EH (cell line): ENCODE measurements at regions not wholly inside any gene's neighbourhood (a gene's known extent, or its start where the extent isn't known, plus 50 kb on each side); places are given as distances from the start of the nearest gene placed in this dataset.

ENCODE experiments used
- DNase-seq: peaks from one replicate; pipeline ENCODE4 v3.0.0-alpha.2; 2015; ENCODE audit warnings: low read depth

DNA sequence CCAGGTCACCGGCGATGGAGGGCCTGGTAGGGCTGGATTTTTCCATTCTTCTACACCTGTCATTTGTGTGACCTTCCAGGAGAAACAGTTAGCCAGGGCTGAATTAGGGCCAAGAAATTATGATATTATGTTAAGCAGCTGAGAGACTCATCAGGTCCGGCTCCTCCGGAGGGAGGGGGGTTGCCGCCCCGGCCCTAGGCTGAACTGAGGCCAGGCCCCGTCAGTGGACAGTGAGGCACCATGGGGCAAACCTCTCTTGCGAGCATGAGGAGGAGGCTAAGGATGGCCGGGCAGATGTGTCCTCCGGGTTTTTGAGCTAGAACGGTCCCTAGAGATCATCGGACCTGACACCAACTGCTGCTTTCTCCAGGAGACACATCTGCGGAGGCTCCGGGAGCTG lies 150.1 kb downstream of the SOX11 start:
- no peak for DNase-seq

DNA sequence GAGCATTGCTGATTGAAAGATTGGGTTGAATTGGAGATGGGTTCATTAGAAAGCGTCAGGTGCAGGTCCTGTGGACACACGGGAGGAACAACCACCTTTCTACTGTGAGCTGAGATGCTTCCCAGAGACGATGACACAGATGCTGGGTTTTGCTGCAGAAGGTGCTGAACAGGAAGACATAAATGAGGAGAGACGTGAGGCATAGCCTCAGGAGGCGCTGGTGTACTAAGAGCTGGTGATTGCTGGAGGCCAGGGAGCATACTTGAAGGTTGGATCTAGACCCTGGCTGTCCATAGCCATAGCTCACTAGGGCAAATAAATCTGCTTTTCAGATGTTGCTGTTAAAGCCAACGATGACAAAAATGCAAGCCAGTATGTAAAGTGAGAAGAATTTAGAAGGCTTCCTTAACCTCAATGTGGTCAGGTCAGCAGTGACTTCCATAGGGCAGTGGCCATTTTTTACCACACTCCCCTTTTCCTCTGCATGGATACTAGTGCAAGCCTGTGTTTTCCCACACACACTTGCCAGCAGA lies 153.7 kb downstream of the SOX11 start:
- DNase-seq: no peak

DNA sequence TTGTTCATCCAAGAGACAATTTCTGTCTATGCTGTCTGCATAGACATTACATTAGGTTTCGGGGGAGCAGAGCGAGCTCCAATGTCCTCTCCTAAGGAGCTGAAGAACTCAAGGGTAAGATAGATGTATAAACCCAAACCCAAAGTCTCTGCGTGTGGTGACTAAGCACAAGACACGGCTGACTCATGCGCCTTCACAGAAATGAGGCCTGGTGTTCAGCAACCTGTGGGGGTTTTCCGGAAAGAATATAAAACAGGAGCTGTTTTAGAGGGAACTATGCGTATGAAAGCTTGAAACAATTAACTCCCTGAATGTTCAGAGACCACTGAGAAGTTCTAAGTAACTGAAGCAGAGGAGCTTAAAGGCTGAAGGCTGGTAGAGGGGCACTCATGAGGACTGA lies 154.7 kb downstream of the SOX11 start:
- DNase-seq: no peak

DNA sequence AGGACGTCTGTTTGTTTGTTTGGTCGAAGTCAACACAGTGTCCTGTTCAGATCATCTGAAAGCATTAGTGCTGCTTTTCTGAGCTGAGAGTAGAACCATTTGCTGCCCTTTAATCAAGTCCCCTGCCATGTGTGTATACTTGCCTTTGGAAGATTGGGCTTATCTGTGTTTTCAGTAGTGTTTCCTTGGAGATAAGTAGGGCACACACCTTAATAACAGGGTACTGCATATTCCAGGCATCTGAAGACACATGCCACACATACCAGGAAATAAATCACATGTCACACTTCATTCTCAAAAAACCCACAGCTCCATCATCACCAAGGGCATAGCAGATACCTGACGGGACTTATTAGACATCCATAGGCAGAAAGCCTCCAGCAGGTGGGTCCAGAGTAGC lies 157.4 kb downstream of the SOX11 start:
- DNase-seq: no peak

DNA sequence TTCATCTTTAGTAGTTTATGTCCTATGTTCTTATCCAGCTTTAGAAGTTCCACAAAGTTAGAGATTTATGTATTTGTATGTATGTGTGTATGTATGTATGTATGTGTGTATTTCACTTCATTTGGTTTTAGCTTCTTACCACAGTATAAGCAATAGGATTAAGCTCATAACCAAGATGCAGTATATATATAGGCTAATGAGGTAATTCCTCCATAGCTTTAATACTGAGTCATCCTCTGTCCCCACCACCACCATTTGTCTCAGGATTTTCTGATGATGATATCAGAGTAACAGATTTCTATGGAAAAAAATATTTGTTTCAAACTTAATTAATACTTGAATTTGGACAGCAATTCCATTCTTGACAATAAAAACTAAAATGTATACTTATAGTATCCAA lies 159.2 kb downstream of the SOX11 start:
- DNase-seq: no peak

DNA sequence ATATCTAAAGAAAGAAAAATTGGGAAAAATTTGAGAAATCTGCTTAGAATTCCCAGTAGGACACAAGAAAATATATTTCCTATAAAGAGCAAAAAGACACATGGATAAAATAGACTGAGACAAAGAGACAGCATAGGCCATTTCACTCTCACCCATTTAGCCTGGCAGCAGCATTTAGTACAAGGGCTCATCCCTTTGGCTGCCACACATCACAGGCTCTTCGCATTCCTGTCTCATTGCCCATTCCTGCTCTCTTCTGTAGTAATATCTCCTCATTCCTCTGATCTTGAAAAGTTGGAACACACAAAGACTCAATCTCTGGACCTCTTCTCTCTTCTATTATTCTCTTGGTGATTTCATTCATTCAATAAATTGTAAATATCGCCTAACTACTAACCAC lies 162.6 kb downstream of the SOX11 start:
- no peak for DNase-seq

DNA sequence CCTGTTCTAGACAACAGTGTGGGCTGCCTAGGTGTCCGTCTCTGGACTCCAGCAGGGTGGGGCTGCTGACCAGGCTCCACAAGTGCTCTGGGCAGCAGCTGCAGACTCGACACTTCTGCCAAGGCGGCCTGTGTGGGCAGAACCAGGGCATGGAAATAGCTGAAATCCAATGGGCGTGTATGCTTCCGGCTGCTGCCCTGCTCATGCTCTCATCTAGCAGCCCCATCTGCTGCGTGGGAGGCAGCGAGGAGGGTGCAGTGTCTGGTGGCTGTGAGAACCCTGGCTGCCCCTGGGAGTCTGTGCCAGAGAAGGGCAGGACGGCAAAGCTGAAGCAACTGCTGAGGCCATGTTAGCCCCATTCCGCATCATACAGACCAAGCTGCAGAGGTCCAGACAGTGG lies 174.9 kb downstream of the SOX11 start:
- DNase-seq: no peak

DNA sequence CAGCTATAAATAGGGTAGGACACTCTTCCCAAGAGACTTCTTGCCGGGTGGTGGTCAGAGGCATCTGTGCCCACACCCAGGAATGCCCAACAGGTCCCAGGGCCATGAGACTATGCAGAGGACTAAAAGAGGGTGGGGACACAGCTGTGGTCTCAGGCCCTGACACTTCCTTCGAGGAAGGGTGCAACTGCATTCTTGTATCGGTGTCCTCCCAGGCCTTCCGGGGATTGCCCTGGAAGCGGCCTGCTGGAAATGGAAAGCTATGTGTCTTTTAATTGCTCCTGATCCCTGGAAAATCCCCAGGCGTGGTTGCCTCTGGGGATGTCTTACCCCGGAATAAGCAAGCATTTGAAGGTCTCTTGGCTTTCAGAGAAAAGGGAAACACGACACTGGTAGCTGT lies 176.7 kb downstream of the SOX11 start:
- DNase-seq: no peak

DNA sequence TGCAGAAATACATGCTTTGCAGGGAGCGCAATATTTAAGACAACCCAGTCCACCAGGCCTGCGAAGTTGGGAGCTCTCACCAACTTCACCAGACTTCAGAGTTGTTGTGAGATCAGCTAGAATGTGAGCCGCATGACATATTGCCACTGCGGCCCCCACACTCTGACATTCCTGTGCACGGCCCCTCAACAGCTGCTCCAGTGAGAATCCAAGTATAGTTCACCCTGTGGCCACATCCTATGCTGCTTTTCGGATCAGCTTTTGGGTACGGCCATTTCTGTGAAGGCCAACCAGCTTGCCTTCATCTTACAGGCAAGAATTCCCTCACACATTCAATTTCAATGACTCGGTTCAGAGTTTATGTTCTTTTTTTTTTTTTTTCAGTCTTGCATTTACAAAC lies 177.8 kb downstream of the SOX11 start:
- DNase-seq: no peak

DNA sequence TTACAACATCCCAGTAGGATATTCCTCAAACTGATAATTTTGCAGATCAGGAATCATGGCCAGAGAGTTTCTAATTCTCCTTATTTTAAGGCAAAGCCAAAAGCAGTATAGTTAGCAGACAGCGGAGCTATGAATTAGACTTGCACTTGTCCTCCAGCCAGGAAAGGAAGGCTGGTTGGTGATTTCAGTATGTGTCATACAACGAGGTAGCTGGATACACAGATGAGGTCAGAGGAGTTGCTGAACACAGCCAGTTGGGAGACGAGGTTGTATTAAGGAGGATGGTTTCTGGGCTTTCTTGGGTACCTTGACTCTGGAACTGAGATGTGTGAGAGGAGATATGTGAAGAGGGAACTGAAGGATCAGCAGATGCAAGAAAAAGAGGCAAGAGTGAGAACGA lies 185.2 kb downstream of the SOX11 start:
- no peak for DNase-seq

DNA sequence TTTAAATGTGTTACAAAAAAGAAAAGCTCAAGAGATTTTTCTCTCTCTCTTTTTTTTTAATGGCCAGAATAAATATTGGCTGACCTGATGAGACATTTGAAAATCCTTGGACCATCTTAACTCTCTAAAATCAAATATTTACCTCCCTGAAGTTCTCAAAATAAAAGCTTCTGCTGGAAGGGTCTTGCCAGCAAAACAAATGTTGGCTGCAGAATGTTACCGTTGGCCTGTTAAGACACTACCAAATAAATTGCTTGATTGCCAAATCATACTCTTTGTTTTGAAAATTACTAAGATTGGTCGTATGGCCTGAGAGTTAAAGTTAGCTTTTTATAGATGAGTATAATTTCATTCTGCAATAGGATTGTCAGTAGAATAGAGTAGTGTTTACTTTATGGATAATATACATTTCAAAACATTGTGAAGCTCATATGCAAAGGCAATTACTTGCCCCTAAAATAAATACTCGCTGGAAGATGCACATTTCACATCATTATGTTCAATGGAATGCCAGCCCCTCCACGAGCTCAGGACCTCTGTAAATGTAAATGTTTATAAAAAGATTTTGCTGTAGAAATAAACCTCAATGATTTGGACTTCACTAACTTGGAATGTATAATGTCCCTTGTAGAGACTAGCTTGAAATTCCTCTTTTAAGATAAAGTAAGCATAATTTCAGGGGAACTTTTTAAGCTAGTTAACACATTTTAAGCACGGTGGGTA lies 193.4 kb downstream of the SOX11 start:
- DNase-seq: no peak

DNA sequence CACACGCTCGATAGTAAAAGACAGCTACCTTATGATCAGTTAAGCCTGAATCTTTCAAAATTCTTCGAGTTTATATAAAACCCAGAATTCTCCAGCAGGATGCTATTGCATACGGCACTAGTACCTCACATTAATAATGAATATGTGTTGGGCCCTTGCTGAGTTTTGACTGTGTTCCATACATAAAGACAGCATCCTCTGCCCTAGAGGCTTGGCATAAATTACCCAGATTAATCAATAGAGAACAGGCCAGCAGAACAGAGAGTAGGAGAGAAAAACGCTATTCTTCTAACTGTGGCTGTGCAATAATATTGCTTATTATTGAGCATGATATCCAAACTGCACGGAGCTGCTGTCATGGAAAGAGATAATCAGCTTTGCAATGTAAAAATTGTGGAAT lies 194.3 kb downstream of the SOX11 start:
- DNase-seq: no peak

DNA sequence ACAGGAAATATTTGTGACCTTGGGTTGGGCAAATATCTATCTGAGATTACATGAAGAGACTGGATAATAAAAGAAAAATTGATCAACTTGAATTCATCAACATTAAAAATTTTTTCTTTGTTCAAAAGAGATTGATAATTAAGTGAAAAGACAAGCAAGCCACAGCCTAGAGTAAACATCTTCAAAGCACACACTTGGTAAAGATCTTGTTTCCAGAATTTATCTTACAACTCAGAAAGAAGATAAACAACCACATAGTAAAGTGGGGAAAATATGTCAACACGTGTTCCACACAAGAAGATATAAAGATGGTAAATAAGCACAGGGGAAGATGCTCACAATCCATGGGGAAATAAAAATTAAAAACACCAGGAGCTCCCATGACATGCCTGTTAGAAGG lies 195.9 kb downstream of the SOX11 start:
- no peak for DNase-seq

DNA sequence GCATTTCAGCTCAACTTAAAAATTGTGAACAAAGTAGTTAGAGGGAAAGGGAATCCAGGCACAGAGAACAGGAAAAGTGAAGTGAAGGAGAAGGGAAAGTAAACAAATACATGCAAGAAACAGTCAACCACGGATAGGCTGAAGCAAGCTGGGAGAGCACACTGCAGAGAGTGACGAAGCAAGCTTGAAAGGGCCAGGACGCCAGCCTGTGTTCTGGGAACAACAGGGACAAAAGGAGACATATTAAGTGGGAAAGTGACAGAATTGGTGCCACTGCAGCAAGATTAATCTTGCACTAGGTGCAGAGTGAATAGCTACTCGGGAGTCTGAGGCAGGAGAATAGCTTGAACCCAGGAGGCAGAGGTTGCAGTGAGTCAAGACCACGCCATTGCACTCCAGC lies 197.3 kb downstream of the SOX11 start:
- DNase-seq: no peak

DNA sequence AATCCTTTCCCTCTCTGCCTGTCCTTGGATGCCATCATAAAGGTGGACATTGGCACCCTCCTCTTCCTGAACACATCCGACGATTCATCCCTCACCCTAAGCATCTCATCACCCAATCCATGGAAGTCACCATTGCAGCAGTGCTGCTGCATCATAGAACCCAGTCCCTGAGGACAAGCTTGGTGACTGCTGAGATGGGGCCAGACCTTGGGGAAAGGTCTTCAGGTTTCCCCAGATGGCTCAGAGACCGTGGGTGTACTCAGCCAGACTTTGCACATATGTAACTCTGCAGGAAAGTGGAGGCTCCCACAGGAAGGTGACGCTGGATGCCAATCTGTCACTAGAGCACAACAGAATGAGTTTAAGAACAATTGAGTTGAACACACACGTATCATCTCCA lies 202.2 kb downstream of the SOX11 start:
- no peak for DNase-seq

DNA sequence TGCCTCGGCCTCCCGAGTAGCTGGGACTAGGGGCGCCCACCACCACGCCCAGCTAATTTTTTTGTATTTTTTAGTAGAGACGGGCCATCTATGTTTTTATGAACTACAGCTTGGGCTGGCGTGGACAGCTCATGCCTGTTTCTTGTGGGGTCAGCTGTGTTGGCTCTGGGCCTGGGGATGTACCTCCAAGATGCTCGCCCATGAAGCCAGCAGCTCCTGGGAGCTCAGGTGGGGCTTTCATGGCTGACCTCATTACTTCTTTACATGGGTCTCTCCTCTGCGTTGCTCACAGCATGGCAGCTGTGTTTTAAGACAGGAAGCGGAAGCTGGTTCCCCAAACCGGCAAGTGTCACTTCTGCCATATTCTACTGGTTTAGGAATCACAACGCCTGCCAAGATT lies 203.1 kb downstream of the SOX11 start:
- no peak for DNase-seq

DNA sequence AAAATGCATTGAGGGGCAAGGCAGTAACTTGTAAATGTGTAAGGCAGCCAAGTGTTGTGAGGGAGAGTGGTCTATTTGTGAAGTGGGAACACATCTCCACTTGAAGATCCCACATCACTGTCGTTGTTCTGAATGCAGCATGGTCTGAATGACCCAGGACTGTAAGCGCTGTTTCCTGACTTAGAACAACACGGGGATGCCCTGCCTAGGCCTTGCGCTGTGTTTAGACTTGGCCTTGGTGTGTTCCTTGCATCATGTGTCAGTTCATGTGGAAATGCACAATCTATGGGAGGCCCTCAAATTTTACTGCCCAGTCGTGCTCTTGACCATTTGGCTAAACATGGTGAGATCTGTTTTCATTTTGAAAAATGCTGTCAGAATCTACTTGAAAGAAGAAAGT lies 205.1 kb downstream of the SOX11 start:
- no peak for DNase-seq

DNA sequence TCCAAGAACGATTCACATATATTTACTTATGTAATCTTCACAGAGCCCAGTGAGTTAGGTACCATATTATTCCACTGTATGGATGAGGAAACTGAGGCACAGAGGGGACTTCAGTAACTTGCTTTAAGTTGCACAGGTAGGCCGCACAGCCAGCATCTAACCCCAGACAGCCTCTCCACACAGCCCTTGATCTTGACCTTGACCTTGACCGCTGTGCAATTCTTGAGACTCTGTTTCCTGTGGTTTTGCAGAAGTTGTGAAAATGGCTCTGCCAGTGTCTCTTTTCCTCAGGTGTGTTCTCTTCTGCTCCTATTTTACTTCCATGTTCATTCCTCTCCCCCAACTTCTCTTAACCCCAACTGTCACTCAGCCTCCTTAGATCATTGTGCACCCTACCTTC lies 206.5 kb downstream of the SOX11 start:
- no peak for DNase-seq

DNA sequence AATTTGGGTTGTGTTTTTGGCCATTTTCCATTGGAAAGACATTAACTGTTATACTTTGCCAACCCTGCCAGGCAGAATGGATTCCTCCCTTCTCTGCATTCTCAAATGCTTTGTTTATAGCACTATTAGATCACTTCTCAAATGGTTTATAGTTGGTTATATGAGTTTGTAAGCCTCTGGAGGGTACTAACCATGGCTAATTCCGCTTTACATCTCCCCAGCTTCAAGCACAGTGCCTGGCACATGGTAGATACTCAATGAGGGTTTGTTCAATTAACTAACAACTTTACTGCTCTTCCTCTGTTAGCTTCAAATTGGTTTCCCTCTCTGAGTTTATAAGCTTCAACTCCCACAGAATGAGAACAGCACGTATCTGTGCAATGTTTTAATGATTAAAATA lies 213.5 kb downstream of the SOX11 start:
- DNase-seq: no peak

DNA sequence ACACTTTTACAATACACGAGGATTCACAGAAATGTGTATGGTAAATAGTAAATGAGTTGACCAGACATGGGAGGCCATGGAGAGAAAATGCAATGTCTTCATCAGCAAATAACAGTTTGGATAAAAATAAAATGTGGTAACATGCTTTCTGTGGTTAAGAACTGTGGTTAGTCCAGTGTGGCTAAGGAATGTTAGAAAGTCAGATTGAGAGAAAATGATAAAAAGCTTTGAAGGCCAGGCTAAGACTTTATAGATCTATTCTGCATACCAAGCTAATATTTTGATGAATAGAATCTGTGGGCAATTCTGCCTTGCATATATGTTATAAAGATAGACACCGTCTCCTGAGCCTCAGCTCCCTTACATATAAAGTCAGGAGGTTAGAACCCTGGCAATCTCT lies 215.9 kb downstream of the SOX11 start:
- DNase-seq: no peak

DNA sequence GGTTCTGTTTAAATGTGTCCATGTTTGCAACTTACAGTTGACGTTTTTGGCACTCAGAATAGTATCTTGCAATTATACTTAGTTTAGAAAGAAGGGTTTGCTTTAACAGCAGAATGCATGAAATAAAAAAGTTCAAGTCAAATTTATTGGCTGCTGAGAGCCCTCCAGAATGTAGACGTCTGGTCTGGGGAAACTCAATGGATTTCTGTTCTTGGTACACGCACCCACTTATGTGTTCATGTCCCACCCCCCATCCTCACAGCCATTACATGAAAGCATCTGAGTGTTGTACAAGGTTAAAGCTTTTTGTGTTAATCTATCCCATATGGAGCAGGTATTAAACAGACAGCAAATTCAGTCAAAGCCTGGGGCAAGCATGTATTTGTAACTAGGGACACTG lies 219.5 kb downstream of the SOX11 start:
- DNase-seq: no peak

DNA sequence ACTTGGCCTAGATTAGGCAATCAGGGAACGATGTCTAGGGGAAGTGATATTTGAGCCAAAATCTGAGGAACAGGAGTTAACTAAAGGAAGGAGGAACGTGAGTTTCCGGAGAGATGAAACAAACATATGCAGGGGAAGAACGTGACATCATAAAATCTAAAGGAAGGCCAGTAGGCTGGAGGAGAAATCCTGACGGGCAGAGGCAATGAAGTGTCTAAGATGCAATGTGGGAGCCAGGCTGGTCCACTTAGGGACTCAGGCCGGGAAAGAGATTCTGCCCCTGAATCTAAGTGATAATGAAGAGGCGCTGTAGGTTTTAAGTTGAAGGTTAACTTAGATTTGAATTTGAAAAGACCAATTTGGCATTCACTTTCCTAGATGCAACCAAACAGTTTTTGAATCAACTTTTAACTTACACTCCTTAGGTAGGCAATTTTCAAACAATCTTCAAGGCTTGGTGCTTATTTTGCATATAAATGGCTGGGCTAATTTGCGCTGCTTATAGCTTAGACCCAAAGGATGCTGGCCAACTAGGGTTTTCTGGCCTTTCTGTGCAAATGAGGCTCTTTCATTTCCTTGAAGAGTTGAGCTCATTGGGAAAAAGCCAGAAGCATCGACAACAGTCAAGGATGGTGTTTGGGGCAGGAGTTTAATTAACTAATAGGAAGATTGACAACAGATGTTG lies 221.7 kb downstream of the SOX11 start:
- no peak for DNase-seq

DNA sequence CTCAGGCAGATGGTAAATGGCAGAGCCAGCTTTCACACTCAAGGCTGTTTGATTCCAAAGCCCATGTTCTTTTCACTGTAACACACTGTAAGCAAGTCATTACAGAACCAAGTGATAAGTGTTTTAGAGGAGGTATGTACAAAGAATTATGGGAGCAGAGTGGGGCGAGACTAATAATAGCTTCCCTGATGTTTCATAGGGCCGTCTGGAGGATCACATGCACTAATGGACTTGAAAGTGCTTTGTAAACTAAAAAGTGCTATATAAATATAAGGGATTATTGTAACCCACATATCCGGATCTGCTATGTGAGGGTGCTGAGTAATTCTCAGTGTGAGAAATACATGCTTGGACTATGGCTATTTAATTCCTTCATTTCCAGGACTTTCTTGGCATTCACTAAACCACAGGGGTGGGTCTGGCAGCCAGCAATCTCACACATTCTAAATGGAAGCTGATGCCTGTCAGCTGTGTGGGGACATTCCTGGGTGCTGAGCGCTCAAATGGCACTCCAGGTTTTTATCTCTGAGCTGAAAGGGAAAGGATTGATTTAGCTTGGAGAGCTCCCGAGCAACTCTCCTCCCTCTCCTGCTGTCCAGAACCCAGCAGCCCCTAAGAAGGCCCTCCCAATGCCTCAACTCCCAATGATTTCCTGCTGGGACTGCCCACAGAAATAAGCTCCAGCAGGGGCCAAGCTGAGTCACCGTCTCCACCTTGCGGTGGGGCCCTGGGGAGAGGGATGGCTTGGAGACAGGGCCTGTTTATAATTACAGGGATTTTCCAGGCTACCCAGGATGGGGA lies 222.8 kb downstream of the SOX11 start:
- DNase-seq: no peak
